Skin of body (tissue), 1 donor: ENCODE measurements at regions not wholly inside any gene's neighbourhood (a gene's known extent, or its start where the extent isn't known, plus 50 kb on each side); places are given as distances from the start of the nearest gene placed in this dataset.
"Not testable (repeated sequence)": the region's sequence is repeated elsewhere in the genome, so short reads cannot be mapped to it uniquely, and the experiment has no call there.

Experiments
- DNase-seq: peaks from one replicate; lab custom pipeline; 2025; lab: John Stamatoyannopoulos, UW

DNA sequence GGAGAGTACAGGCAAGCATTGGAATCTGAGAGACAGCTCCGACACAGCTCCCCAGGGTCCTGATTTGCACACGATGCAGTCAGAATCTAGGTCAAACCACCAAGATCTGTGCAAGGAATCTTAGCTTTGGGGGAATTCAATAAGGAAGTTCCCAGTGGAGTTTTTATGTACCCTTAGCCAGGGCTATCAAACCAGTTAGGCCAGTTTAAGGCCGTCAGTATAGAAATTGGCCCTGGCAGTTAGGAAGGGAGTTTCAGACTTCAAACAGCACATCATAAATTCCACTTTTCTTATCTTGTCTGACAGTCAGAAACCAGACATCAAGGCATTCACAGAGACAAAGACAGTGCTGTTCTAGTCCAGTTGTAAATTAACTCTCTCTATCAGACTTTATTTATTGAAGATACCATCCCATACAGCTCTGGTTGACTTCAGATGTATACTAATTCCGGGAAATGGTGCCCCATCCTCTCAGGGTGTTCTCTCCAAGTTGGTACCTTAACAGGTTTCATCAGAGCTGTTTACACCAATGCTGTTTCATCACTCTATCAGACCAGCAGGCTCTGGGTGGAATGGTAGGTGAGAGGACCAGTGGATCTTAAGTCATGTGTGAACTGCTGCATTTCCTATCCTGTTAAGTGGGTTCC is 157.5 kb upstream of the ATF7IP start:
- peak; percentile 46 for DNase-seq

DNA sequence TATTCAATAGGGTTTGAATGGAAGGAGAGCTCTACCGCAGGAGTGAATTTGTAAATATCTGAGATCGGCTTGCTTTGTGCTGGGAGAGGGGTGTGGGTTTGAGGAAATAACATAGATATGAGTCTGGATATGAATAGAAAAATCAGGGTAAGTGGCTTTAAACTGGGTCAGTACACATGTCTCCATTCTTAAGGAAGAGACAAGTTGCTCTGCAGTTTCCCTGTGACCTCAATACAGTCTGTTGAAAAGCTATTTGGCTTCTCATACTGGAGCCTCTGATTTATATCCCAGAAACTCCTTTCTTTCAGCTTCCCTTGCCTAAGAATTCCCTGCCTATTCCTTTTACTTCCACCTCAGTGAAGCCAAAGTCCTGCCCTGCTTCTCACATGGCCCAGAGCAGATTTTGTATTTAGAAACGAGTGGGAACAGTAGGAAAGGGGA is 153.5 kb upstream of the ATF7IP start:
- no peak for DNase-seq

- DNase-seq, result no peak
Observed at GRCh38 chr12:14213542-14213941, 151.9 kb upstream of the ATF7IP start.

- DNase-seq, result no peak
Observed at GRCh38 chr12:14214495-14214894, 151.0 kb upstream of the ATF7IP start.

- DNase-seq, result not testable (repeated sequence)
Observed at GRCh38 chr12:14215949-14216348, 149.5 kb upstream of the ATF7IP start.

- no peak for DNase-seq
Observed at GRCh38 chr12:14216405-14217294, 148.8 kb upstream of the ATF7IP start.

DNA sequence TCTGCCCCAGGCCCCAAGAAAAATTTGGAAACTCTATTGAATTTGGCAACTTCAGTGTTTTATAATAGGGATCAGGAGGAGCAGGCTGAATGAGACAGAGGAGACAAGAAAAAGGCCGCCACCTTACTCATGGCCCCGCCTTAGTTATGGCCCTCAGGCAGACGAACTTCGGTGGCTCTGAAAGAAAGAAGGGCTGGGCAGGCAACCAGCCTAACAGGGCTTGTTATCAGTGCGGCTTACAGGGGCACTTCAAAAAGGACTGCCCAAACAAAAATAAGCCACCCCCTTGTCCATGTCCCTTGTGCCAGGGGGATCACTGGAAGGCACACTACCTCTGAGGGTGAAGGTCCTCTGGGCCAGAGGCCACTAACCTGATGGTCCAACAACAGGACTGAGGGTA is 146.3 kb upstream of the ATF7IP start:
- DNase-seq, result no peak

- not testable (repeated sequence) for DNase-seq
Observed at GRCh38 chr12:14219670-14220069, 145.8 kb upstream of the ATF7IP start.

DNA sequence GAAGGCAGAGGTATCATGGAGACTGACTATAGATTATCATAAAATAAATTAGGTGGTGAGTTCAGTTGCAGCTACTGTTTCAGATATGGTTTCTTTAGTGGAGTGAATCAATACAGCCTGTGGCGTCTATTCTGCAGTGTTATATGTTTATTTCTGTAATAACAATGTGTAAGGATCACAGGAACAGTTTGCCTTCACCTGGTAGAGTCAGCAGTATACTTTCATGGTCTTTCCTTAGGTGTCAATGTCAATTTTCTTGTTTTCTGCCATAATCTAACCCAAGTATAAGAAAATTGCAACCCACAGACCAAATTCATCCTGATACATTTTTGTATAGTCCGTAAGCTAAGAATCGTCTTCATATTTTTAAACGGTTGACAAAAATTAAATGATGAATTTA is 140.4 kb upstream of the ATF7IP start:
- DNase-seq, result no peak

- not testable (repeated sequence) for DNase-seq
Observed at GRCh38 chr12:14235176-14235575, 130.3 kb upstream of the ATF7IP start.

GRCh38 chr12:14236641-14237040 is 128.8 kb upstream of the ATF7IP start:
- DNase-seq, result not testable (repeated sequence)

DNA sequence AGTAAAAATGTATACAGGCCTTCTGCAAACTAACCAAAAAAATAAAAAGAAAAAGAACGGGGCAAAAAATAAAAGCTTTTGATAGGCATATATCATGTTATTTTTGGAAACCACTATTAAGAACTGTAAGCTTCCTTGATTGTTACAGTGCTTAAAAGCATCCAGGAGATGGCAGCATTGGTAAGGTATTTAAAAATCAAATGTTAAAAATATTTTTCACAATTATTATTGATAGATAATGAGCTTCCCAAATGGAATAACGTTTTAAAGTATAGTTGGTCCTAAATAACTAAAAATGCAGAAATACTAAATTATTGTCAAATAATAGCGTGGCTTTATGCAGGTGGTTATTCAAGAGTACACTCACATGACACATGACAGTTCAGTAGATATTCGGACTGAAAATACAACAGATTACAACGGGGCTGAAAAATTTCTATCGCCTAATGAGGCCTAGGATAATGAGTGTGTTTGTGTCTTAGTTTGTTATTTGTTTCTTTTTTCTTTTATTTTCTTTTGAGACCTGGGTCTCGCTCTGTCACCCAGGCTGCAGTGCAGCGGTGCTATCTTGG is 127.2 kb upstream of the ATF7IP start:
- peak; percentile 34 for DNase-seq

- DNase-seq, result peak; percentile 25
Observed at GRCh38 chr12:14239350-14239934, 126.0 kb upstream of the ATF7IP start.

- DNase-seq, result no peak
Observed at GRCh38 chr12:14239935-14240872, 125.3 kb upstream of the ATF7IP start.

GRCh38 chr12:14240873-14241220 is 124.6 kb upstream of the ATF7IP start:
- DNase-seq, result no peak

- not testable (repeated sequence) for DNase-seq
Observed at GRCh38 chr12:14242825-14243224, 122.7 kb upstream of the ATF7IP start.

DNA sequence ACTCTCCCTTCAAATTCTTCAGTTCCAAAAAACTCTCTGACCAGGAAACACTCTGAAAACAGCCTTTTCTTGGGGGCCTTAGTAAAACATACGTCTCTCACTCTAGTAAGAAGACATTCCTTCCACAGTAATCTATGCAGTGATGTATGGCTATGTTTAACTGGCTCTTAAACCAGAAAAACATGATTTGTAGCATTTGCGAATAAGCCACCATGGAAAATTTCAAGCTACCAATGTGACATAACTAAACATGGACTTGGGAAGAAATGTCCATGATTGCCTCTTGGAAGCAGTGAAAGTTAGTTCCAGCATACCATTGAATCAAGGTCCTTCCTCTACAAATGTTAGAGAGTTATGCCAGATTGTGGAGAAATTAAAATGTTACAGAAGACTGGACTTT is 121.5 kb upstream of the ATF7IP start:
- DNase-seq, result no peak

GRCh38 chr12:14244876-14245669 is 120.4 kb upstream of the ATF7IP start:
- DNase-seq, result no peak

GRCh38 chr12:14247166-14247565 is 118.3 kb upstream of the ATF7IP start:
- no peak for DNase-seq

GRCh38 chr12:14249368-14249767 is 116.1 kb upstream of the ATF7IP start:
- DNase-seq, result no peak
